ENCODE measurements at regions not wholly inside any gene's neighbourhood (a gene's known extent, or its start where the extent isn't known, plus 50 kb on each side); places are given as distances from the start of the nearest gene placed in this dataset.

DNA sequence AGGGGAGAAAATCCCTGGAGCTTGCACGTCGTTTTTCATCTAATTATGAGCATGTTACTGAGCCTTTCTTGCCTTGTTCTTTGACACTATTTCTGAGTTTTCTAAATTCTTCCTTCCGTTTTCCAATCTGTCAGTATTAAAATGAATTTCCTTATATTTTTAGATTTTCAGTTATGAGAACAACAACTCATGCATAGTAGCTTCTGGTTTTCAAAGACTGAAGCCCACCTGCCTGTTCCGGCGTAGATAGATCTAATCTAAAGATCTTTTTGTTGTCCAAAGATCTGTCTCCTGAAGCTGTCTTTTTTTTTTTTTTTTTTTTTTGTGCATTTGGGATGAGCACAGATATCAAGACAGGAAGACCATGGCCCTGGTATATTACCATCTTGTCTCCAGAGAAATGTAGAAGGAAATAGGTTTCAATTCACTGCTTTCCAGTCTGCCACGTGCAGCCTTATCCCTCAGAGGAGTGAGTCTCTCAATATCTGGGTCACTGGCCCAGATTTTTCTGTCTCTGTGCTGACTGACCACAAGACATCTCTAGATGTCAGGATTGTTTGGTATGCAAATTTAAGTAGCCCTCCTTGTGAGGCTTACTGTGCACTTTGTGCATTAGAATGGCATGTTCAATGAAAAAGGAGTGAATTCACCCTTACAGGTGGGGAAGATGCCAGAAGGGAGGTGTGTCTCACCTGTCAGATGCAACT, 222.3 kb upstream of the TMC3 start:
- ChIA-PET POLR2A (no interaction called here), CTCF (no interaction called here)
- no peak overlapping the region for H2AFZ ChIP-seq (ENCODE audit: low read depth)

DNA sequence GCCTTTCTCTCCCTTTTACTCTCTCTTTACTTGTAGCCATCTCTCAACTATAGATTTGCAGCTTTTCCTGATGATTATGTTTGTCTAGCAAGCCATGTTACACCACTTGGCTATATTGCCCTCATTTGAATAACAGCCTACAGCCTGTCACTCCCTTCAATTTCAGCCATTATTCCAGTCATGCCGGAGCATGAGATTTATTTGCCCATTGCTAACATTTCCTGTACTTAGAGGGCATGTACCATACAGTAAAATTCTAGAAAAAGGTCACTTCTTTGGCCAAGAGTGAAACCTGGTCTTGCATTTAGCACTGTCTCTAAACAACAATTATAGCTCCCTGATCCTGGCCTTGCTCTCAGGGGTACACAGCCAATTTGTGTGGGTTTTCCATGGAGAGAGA, 221.7 kb upstream of the TMC3 start:
- Histone ChIP-seq H3K9me3 (peaks cover 7% of the 10 kb centered on the region; the same call in 1 of the 2 replicates), H2AFZ (ENCODE audit: low read depth) (no peak overlapping the region), H3K4me2 (no peak overlapping the region), H3K9ac (no peak overlapping the region), H3K79me2 (ENCODE audit: insufficient read depth) (no peaks in the 10 kb centered on the region), H3K36me3 (replicated peaks in 1 of 2; ENCODE audit: control insufficient read depth in 1 of 2, insufficient read depth in 2 of 2, low read length in 1 of 2) (no peaks in the 10 kb centered on the region), H3K4me3 (ENCODE audit: low read depth in 2 of 2, low read length in 1 of 2) (no peak overlapping the region), H3F3A (replicated peaks; ENCODE audit: insufficient read depth) (no peaks in the 10 kb centered on the region), H4K20me1 (ENCODE audit: insufficient read depth) (no peaks in the 10 kb centered on the region), H3K4me1 (ENCODE audit: control insufficient read depth in 1 of 2, insufficient read depth in 2 of 2, low read depth in 1 of 2, low read length in 1 of 2) (no peaks in the 10 kb centered on the region), H3K27ac (ENCODE audit: low read depth in 2 of 2, low read length in 1 of 2) (no peak overlapping the region), H3K27me3 (ENCODE audit: insufficient read depth) (no peaks in the 10 kb centered on the region), H3K9me2 (no peaks in the 10 kb centered on the region)
- DNase-seq = no peak
- TF ChIP-seq FOXM1 (IDR thresholded peaks at IDR 0.05; ENCODE audit: low read depth) = no peak
- TF ChIP-seq, protein P1, sequence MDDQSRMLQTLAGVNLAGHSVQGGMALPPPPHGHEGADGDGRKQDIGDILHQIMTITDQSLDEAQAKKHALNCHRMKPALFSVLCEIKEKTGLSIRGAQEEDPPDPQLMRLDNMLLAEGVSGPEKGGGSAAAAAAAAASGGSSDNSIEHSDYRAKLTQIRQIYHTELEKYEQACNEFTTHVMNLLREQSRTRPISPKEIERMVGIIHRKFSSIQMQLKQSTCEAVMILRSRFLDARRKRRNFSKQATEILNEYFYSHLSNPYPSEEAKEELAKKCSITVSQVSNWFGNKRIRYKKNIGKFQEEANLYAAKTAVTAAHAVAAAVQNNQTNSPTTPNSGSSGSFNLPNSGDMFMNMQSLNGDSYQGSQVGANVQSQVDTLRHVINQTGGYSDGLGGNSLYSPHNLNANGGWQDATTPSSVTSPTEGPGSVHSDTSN (IDR thresholded peaks at IDR 0.05) = no peak
- TF ChIP-seq NFIC (IDR thresholded peaks at IDR 0.05; ENCODE audit: borderline replicate concordance) = no peak
- no peak for TF ChIP-seq EP300 (IDR thresholded peaks at IDR 0.05; ENCODE audit: borderline replicate concordance in 1 of 2, low read depth in 1 of 2, low read length in 1 of 2)
- TF ChIP-seq RFX5 (IDR thresholded peaks at IDR 0.05; ENCODE audit: low read length) = no peak
- TF ChIP-seq, protein P2, sequence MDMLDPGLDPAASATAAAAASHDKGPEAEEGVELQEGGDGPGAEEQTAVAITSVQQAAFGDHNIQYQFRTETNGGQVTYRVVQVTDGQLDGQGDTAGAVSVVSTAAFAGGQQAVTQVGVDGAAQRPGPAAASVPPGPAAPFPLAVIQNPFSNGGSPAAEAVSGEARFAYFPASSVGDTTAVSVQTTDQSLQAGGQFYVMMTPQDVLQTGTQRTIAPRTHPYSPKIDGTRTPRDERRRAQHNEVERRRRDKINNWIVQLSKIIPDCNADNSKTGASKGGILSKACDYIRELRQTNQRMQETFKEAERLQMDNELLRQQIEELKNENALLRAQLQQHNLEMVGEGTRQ (IDR thresholded peaks at IDR 0.05; ENCODE audit: borderline replicate concordance, low read depth, low read length) = no peak
- ChIA-PET CTCF (no interaction called here), POLR2A (no interaction called here)
- WGBS (ENCODE audit: low lambda C conversion rate) = 44% methylated on average over 1 of the region's 1 CpG

More for the DNA sequence above, 222.3 kb upstream of the TMC3 start:
- no peaks in the 10 kb centered on the region for H3K27me3 ChIP-seq (ENCODE audit: insufficient read depth)
- H3K4me3 ChIP-seq (ENCODE audit: low read depth in 2 of 2, low read length in 1 of 2) = no peak overlapping the region
- H4K20me1 ChIP-seq (ENCODE audit: insufficient read depth) = no peaks in the 10 kb centered on the region
- no peaks in the 10 kb centered on the region for H3K79me2 ChIP-seq (ENCODE audit: insufficient read depth)
- no peak overlapping the region for H3K9ac ChIP-seq
- WGBS (ENCODE audit: low lambda C conversion rate) = 39% methylated on average over 6 of the region's 6 CpGs
- no peaks in the 10 kb centered on the region for H3K36me3 ChIP-seq (replicated peaks in 1 of 2; ENCODE audit: control insufficient read depth in 1 of 2, insufficient read depth in 2 of 2, low read length in 1 of 2)
- H3K4me1 ChIP-seq (ENCODE audit: control insufficient read depth in 1 of 2, insufficient read depth in 2 of 2, low read depth in 1 of 2, low read length in 1 of 2) = no peaks in the 10 kb centered on the region
- no peak overlapping the region for H3K4me2 ChIP-seq
- peaks cover 9% of the 10 kb centered on the region; the same call in 1 of the 2 replicates for H3K9me3 ChIP-seq
- H3K27ac ChIP-seq (ENCODE audit: low read depth in 2 of 2, low read length in 1 of 2) = no peak overlapping the region
- DNase-seq = no peak
- no peaks in the 10 kb centered on the region for H3F3A ChIP-seq (replicated peaks; ENCODE audit: insufficient read depth)
- TF ChIP-seq FOXJ3 (CRISPR knock-in tag; IDR thresholded peaks at IDR 0.05) = no peak
- no peaks in the 10 kb centered on the region for H3K9me2 ChIP-seq

DNA sequence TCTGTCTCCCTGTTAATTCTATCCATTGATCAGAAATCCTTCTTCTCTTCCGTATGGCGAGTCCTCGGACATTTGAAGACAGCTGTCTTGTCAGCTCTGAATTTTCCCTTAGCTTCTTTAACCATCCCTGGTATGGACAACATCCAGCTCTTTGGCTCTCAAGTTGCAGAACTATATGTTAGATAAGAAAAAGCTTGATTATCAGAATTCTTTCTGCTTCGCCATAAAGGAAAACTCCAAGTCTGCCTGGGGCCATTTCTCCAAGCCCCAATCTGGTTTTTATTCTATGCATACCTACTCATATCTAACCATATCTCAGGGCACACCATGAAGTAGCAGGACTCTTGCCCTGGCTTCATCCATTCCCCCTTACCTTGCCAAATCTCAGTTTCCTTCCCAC, 215.7 kb upstream of the TMC3 start:
- Histone ChIP-seq H4K20me1 (ENCODE audit: insufficient read depth) (no peaks in the 10 kb centered on the region), H3K36me3 (replicated peaks in 1 of 2; ENCODE audit: control insufficient read depth in 1 of 2, insufficient read depth in 2 of 2, low read length in 1 of 2) (no peaks in the 10 kb centered on the region), H3K4me2 (no peak overlapping the region), H3K79me2 (ENCODE audit: insufficient read depth) (no peaks in the 10 kb centered on the region), H3F3A (replicated peaks; ENCODE audit: insufficient read depth) (no peaks in the 10 kb centered on the region), H3K9me2 (no peaks in the 10 kb centered on the region), H2AFZ (ENCODE audit: low read depth) (no peak overlapping the region), H3K27me3 (ENCODE audit: insufficient read depth) (no peaks in the 10 kb centered on the region), H3K9me3 (no peaks in the 10 kb centered on the region), H3K9ac (no peak overlapping the region), H3K27ac (ENCODE audit: low read depth in 2 of 2, low read length in 1 of 2) (no peak overlapping the region), H3K4me3 (ENCODE audit: low read depth in 2 of 2, low read length in 1 of 2) (no peak overlapping the region), H3K4me1 (ENCODE audit: control insufficient read depth in 1 of 2, insufficient read depth in 2 of 2, low read depth in 1 of 2, low read length in 1 of 2) (peaks cover 0 to 3% of the 10 kb centered on the region in 2 experiments; a peak in 1 of 4 replicates)
- DNase-seq = no peak
- CTCF ChIA-PET = interaction anchor here (1.8 kb wide), 1 partner anchor 22 kb away, joined by 4 read pairs; no protein-coding TSS in a partner anchor
- 66% methylated on average over 4 of the region's 4 CpGs for WGBS (ENCODE audit: low lambda C conversion rate)
- POLR2A ChIA-PET = no interaction called here
- TF ChIP-seq RCOR1 (IDR thresholded peaks at IDR 0.05; ENCODE audit: low read length) (no peak), TCF12 (IDR thresholded peaks at IDR 0.05) (no peak), EZH2phosphoT487 (IDR thresholded peaks at IDR 0.05; ENCODE audit: borderline replicate concordance, low read depth) (no peak), NRF1 (IDR thresholded peaks at IDR 0.05; ENCODE audit: low read depth, low read length) (no peak), RAD21 (IDR thresholded peaks at IDR 0.05; ENCODE audit: low read length) (no peak), FOSL2 (IDR thresholded peaks at IDR 0.05; ENCODE audit: borderline replicate concordance, low read depth) (no peak), RFX5 (IDR thresholded peaks at IDR 0.05; ENCODE audit: low read length) (no peak), GATA2 (CRISPR knock-in tag; IDR thresholded peaks at IDR 0.05) (no peak), POLR2AphosphoS5 (IDR thresholded peaks at IDR 0.05; ENCODE audit: low read depth, low read length) (no peak)
- TF ChIP-seq, protein P3, sequence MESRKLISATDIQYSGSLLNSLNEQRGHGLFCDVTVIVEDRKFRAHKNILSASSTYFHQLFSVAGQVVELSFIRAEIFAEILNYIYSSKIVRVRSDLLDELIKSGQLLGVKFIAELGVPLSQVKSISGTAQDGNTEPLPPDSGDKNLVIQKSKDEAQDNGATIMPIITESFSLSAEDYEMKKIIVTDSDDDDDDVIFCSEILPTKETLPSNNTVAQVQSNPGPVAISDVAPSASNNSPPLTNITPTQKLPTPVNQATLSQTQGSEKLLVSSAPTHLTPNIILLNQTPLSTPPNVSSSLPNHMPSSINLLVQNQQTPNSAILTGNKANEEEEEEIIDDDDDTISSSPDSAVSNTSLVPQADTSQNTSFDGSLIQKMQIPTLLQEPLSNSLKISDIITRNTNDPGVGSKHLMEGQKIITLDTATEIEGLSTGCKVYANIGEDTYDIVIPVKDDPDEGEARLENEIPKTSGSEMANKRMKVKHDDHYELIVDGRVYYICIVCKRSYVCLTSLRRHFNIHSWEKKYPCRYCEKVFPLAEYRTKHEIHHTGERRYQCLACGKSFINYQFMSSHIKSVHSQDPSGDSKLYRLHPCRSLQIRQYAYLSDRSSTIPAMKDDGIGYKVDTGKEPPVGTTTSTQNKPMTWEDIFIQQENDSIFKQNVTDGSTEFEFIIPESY (IDR thresholded peaks at IDR 0.05; ENCODE audit: borderline replicate concordance, low read depth) = no peak
- TF ChIP-seq, protein P4, sequence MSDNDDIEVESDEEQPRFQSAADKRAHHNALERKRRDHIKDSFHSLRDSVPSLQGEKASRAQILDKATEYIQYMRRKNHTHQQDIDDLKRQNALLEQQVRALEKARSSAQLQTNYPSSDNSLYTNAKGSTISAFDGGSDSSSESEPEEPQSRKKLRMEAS (IDR thresholded peaks at IDR 0.05; ENCODE audit: low read depth) = no peak
- TF ChIP-seq, protein P1 (IDR thresholded peaks at IDR 0.05) = no peak
